ENCODE measurements at regions not wholly inside any gene's neighbourhood (a gene's known extent, or its start where the extent isn't known, plus 50 kb on each side); places are given as distances from the start of the nearest gene placed in this dataset.

DNA sequence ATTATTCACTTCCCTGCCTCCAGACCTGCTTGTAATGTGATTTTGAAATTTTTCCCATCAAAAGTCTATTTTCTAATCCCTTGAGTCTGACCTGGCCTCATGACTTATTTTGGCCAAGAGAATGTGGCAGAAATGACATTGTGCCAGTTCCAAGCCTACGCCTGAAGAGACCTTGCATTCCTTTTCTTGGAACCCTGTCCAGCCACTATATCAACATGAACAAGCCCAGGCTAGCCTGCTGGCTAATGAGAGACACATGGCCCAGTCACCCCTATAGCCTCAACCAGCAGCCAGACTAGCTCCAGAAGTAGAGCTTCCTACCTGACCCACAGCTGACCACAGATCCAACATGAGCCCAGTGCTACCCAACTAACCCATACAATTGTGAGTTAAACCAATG, 121.1 kb upstream of the ACP3 start (continued):
- TF ChIP-seq EZH2phosphoT487 (IDR thresholded peaks at IDR 0.05; ENCODE audit: borderline replicate concordance, low read depth) = no peak
- no peak for TF ChIP-seq RCOR1 (IDR thresholded peaks at IDR 0.05; ENCODE audit: low read length)

DNA sequence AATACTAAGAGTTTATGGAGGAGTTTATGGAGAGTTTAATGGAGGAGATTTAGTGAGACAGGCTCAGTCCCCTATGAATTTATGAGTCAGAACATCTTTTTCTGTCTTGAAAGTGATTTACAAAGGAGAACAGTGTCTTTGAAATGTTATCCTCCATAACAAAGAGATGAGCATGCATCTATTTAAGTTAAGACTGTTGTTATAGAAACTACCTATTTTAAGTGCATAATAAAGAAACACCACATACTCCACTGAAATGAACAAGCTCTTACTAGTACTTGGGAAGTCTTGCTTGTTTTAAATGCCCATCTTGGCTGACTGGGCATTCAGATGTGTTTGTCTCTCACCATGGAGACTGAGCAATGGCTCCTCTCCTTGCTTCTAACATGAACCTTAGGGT, 118.7 kb upstream of the ACP3 start:
- Histone ChIP-seq H3K4me3 (ENCODE audit: low read depth in 2 of 2, low read length in 1 of 2) (no peak overlapping the region), H3K9me3 (no peaks in the 10 kb centered on the region)
- no peak for DNase-seq

More for the DNA sequence above, 118.7 kb upstream of the ACP3 start:
- Histone ChIP-seq H3K9ac (no peak overlapping the region), H2AFZ (ENCODE audit: low read depth) (no peak overlapping the region; the same call in 1 of the 2 replicates), H3K4me2 (no peak overlapping the region), H3K36me3 (replicated peaks in 1 of 2; ENCODE audit: control insufficient read depth in 1 of 2, insufficient read depth in 2 of 2, low read length in 1 of 2) (no peaks in the 10 kb centered on the region), H3K9me2 (no peaks in the 10 kb centered on the region), H3K27ac (ENCODE audit: low read depth in 2 of 2, low read length in 1 of 2) (no peak overlapping the region), H3K4me1 (ENCODE audit: control insufficient read depth in 1 of 2, insufficient read depth in 2 of 2, low read depth in 1 of 2, low read length in 1 of 2) (peaks cover 0 to 3% of the 10 kb centered on the region in 2 experiments; a peak in 1 of 4 replicates), H3K79me2 (ENCODE audit: insufficient read depth) (no peaks in the 10 kb centered on the region), H3F3A (replicated peaks; ENCODE audit: insufficient read depth) (no peaks in the 10 kb centered on the region), H3K27me3 (ENCODE audit: insufficient read depth) (no peaks in the 10 kb centered on the region), H4K20me1 (ENCODE audit: insufficient read depth) (no peaks in the 10 kb centered on the region)
- CTCF ChIA-PET = interaction anchor here (0.5 to 1.4 kb wide), 2 partner anchors 160 to 288 kb away, joined by 3 read pairs; no protein-coding TSS in a partner anchor
- TF ChIP-seq CHD2 (IDR thresholded peaks at IDR 0.05; ENCODE audit: low read length, partially characterized antibody) (no peak), USF1 (IDR thresholded peaks at IDR 0.05; ENCODE audit: borderline replicate concordance, low read depth) (no peak), TCF12 (IDR thresholded peaks at IDR 0.05) (no peak), RCOR1 (IDR thresholded peaks at IDR 0.05; ENCODE audit: low read length) (no peak), SMC3 (IDR thresholded peaks at IDR 0.05; ENCODE audit: low read depth, low read length) (no peak), TEAD4 (IDR thresholded peaks at IDR 0.05; ENCODE audit: borderline replicate concordance, insufficient read depth) (no peak), RAD21 (IDR thresholded peaks at IDR 0.05; ENCODE audit: low read length) (no peak), RXRA (IDR thresholded peaks at IDR 0.05; ENCODE audit: borderline replicate concordance, low read depth) (no peak), REST (IDR thresholded peaks at IDR 0.05; ENCODE audit: low read depth, low read length) (no peak), ZBTB33 (IDR thresholded peaks at IDR 0.05; ENCODE audit: borderline replicate concordance, low read depth) (no peak), FOXM1 (IDR thresholded peaks at IDR 0.05; ENCODE audit: low read depth) (no peak), TAF1 (IDR thresholded peaks at IDR 0.05; ENCODE audit: borderline replicate concordance, low read depth, low read length) (no peak), EP300 (IDR thresholded peaks at IDR 0.05; ENCODE audit: borderline replicate concordance in 1 of 2, low read depth in 1 of 2, low read length in 1 of 2) (no peak), RFX5 (IDR thresholded peaks at IDR 0.05; ENCODE audit: low read length) (no peak), JUND (IDR thresholded peaks at IDR 0.05) (no peak), POLR2AphosphoS5 (IDR thresholded peaks at IDR 0.05; ENCODE audit: low read depth, low read length) (no peak), FOXJ3 (CRISPR knock-in tag; IDR thresholded peaks at IDR 0.05) (no peak)
- TF ChIP-seq, protein P1, sequence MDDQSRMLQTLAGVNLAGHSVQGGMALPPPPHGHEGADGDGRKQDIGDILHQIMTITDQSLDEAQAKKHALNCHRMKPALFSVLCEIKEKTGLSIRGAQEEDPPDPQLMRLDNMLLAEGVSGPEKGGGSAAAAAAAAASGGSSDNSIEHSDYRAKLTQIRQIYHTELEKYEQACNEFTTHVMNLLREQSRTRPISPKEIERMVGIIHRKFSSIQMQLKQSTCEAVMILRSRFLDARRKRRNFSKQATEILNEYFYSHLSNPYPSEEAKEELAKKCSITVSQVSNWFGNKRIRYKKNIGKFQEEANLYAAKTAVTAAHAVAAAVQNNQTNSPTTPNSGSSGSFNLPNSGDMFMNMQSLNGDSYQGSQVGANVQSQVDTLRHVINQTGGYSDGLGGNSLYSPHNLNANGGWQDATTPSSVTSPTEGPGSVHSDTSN (IDR thresholded peaks at IDR 0.05) = no peak
- TF ChIP-seq, protein P2, sequence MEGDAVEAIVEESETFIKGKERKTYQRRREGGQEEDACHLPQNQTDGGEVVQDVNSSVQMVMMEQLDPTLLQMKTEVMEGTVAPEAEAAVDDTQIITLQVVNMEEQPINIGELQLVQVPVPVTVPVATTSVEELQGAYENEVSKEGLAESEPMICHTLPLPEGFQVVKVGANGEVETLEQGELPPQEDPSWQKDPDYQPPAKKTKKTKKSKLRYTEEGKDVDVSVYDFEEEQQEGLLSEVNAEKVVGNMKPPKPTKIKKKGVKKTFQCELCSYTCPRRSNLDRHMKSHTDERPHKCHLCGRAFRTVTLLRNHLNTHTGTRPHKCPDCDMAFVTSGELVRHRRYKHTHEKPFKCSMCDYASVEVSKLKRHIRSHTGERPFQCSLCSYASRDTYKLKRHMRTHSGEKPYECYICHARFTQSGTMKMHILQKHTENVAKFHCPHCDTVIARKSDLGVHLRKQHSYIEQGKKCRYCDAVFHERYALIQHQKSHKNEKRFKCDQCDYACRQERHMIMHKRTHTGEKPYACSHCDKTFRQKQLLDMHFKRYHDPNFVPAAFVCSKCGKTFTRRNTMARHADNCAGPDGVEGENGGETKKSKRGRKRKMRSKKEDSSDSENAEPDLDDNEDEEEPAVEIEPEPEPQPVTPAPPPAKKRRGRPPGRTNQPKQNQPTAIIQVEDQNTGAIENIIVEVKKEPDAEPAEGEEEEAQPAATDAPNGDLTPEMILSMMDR (IDR thresholded peaks at IDR 0.05) = no peak
- POLR2A ChIA-PET = no interaction called here
